Fibroblast of skin of left quadriceps (primary cell): ENCODE measurements at regions not wholly inside any gene's neighbourhood (a gene's known extent, or its start where the extent isn't known, plus 50 kb on each side); places are given as distances from the start of the nearest gene placed in this dataset.
"Not testable (repeated sequence)": the region's sequence is repeated elsewhere in the genome, so short reads cannot be mapped to it uniquely, and the experiment has no call there.

Source experiments
- DNase-seq, 2 experiments: peaks; one replicate each; pipeline ENCODE4 v3.0.0-alpha.2; 2013; ENCODE audit warnings: low read depth in 2 of 2

- DNase-seq, result no peak
These were observed 435.6 kb upstream of the GYPC start for GRCh38 chr2:126220331-126220730.

DNA sequence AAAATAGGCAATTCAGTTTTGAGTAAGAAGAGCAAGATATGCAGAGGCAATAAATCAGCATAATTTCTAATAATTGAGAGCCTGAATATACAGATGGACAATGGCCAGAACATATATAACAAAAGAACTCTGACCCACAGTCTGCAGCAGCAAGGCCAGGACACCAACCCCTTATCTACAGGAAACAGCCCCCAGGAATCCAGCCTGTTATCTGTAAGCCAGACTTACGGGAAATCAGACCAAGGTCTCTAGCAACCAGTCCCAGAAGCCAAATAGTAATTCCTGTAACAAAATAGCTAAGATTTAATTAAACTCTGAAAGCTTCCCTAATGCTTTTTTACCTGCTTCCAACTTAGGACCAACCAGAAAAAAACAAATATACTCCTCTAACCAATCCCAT lies 434.5 kb upstream of the GYPC start:
- DNase-seq, result no peak

- DNase-seq, result no peak
These were observed 433.7 kb upstream of the GYPC start for GRCh38 chr2:126222278-126222677.

- DNase-seq, result no peak
These were observed 431.2 kb upstream of the GYPC start for GRCh38 chr2:126224776-126225175.

GRCh38 chr2:126227250-126227649 lies 428.7 kb upstream of the GYPC start:
- no peak for DNase-seq

DNA sequence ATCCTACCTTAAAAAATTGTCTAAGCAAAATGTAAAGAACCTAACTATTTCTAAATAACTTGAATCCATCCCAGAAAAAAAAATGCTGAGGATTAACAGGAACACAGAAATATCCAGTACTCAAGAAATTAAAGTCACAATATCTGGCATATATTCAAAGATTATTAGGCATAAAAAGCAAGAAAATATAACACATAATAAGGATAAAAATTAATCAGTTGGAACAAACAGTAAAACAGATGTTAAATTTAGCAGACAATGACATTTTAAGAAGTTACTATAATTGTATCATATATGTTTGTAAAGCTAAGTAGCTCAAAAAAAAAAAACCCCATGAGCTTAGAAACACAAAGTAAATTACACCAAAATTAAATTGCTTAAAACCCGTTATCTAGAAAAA lies 427.4 kb upstream of the GYPC start:
- no peak for DNase-seq

GRCh38 chr2:126238251-126238650 lies 417.7 kb upstream of the GYPC start:
- DNase-seq, result no peak

GRCh38 chr2:126239320-126239955 lies 416.5 kb upstream of the GYPC start:
- no peak for DNase-seq

DNA sequence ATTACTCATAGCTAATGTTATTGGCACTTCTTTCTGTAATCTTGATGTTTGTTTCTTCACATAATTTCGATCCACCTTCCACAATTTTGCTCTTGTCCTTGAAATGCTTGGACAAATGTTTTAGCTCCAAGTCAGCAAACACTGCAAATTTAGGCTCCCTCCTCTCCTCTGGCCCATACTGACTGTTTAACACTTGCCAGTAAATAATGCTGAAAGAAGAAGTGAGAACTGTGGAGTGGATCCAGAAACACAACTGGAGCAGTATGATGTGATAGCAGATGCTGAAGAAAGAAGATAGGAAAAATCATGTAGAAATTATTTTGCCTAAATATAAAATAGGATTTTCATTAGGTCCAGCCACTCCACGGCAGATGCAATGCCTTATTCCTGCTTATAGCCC lies 415.0 kb upstream of the GYPC start:
- no peak for DNase-seq

- DNase-seq, result no peak
These were observed 414.5 kb upstream of the GYPC start for GRCh38 chr2:126241411-126241810.

- DNase-seq, result no peak
These were observed 411.0 kb upstream of the GYPC start for GRCh38 chr2:126244937-126245336.

GRCh38 chr2:126253669-126254068 lies 402.3 kb upstream of the GYPC start:
- DNase-seq, result no peak

DNA sequence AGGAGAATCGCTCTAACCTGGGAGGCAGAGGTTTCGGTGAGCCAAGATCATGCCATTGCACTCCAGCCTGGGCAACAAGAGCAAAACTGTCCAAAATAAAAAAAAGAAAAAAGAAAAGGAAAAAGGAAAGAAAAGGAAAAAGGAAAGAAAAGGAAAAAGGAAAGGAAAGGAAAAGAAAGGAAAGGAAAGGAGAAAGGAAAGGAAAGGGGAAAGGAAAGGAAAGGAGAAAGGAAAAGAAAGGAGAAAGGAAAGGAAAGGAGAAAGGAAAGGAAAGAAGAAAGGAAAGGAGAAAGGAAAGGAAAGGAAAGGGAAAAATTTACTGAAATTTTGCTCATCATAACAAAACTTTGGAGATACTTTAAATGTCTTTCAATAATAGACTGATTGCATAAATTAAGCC lies 391.3 kb upstream of the GYPC start:
- DNase-seq, result no peak

GRCh38 chr2:126269911-126270310 lies 386.0 kb upstream of the GYPC start:
- no peak for DNase-seq

DNA sequence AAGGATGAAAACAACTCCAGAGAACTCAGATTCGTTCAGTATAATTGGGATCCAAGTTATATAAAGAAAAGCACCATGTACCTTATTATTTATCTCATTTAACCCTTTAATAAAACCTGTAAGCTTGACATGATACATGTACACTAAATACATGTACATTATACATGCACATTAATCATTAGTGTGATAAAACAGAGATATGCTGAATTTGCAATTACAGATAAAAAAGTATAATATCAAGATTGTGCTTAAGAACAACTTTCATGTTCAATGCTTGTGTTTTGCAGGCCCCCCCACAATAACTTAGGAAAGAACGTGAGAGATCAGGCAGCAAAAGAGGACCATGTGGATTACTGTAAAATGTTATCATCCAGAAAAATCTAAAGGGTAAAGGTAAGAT lies 385.4 kb upstream of the GYPC start:
- no peak for DNase-seq

DNA sequence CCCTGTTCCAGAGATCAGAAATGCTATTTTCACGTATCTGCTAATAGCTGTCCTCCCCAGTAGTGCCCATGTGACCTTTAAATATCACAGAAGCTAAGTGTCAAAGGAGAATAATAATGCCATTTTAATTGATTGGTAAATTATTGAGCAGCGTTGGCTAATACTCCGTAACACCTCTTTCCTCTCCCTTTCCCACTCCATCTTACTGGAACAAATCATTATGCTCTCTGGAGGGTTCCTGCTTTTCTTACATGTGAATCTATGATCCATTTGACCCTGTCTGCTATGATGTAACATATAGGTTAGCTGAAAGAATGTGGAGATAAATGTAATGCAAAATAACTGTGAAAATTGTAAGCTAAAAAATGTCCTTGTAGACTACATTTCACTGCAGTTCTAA lies 383.6 kb upstream of the GYPC start:
- DNase-seq, result no peak

GRCh38 chr2:126275098-126275497 lies 380.9 kb upstream of the GYPC start:
- no peak for DNase-seq

GRCh38 chr2:126276268-126276667 lies 379.7 kb upstream of the GYPC start:
- not testable (repeated sequence) for DNase-seq

DNA sequence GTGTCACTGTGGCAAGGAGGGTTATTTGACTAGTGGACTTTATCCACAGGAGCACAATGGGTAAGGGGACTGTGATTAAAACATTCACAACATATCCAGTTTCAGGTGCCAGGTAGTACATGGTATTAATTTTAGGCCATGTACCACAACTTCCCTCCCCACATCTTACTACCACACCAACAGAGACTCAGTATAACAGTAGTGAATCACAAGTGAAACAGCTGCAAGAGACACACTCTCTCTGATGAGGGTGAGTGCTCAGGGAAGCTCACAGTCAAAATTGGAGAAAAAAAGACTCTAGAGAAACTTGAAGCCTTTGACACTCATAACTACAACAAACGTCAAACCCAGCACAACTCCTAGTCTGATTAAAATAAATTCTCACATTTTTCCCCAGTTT lies 367.6 kb upstream of the GYPC start:
- DNase-seq, result no peak

- not testable (repeated sequence) for DNase-seq
These were observed 362.0 kb upstream of the GYPC start for GRCh38 chr2:126293962-126294361.

DNA sequence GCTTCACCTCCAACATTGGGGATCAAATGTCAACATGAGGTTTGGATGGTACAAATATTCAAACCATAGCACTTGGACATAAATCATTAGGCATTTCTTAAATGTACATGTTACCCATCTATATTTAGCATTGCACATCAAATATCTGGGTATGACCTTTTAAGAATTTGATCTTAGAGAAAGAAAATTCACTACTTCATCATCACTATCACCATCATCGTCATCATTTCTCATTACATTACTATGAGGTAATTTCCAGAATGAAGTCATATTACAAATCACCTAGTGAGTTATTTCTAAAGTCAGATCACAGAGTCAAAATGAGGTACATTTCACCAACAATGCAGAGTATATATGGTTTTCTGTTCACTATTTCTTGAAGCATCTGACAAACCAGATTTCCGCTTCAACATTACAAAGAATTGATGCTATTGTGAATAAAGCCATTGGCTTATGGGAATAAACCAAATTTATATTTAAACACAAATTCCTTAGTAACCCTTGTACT lies 356.4 kb upstream of the GYPC start:
- DNase-seq, result no peak

- DNase-seq, result no peak
These were observed 355.6 kb upstream of the GYPC start for GRCh38 chr2:126300348-126300747.

GRCh38 chr2:126302043-126302442 lies 353.9 kb upstream of the GYPC start:
- DNase-seq, result no peak

DNA sequence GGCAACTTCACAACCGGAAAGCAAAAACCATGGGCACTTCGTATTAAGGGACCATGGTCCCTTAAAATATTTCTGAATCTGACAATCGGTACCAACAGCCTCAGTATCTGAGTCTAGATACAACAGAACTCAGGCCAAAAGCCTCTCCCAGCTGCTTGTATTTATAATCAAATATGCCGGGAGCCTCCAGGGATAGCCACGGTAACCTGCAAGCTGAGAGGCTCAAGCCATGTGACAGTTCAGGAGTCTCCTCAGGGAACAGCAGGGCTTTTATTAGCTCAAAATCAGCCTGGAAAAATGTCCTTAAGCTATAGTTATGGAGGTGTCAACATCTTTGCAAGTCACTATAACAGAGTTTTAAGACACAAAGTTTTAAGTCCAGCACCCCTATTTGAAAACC lies 352.8 kb upstream of the GYPC start:
- DNase-seq, result no peak
